ENCODE measurements at regions not wholly inside any gene's neighbourhood (a gene's known extent, or its start where the extent isn't known, plus 50 kb on each side); places are given as distances from the start of the nearest gene placed in this dataset.

GRCh38 chr3:83226751-83227150, 1465.3 kb upstream of the GBE1 start:
- Histone ChIP-seq H3K27ac (ENCODE audit: low read depth) (no peak overlapping the region), H3K9me2 (ENCODE audit: insufficient read depth) (no peaks in the 10 kb centered on the region), H3K27me3 (ENCODE audit: insufficient read depth) (no peaks in the 10 kb centered on the region), H3K79me2 (replicated peaks; ENCODE audit: insufficient read depth) (no peaks in the 10 kb centered on the region), H3F3A (replicated peaks; ENCODE audit: low read depth) (no peaks in the 10 kb centered on the region), H3K4me3 (no peak overlapping the region), H3K4me1 (ENCODE audit: insufficient read depth) (no peaks in the 10 kb centered on the region), H3K36me3 (ENCODE audit: insufficient read depth) (no peaks in the 10 kb centered on the region), H4K20me1 (replicated peaks; ENCODE audit: insufficient read depth) (no peaks in the 10 kb centered on the region), H3K4me2 (no peak overlapping the region), H2AFZ (no peak overlapping the region)
- H3K36me3 Mint-ChIP-seq (ENCODE audit: low read depth) = no peaks in the 10 kb centered on the region
- no peaks in the 10 kb centered on the region for H3K27me3 Mint-ChIP-seq (ENCODE audit: insufficient read depth, low read depth, poor library complexity)
- H3K9me3 Mint-ChIP-seq = no peaks in the 10 kb centered on the region
- TF ChIP-seq CTCF (conservative IDR thresholded peaks at IDR 0.05; ENCODE audit: low read depth in 2 of 2) (no peak), EZH2phosphoT487 (IDR thresholded peaks at IDR 0.05; ENCODE audit: unreplicated experiment) (no peak)
- no peak overlapping the region for H3K4me3 Mint-ChIP-seq
- ATAC-seq (no peak), DNase-seq (ENCODE audit: low spot score) (no peak)
- H3K4me1 Mint-ChIP-seq = peaks cover 6% of the 10 kb centered on the region; the same call in 2 of the 3 replicates
- no peak overlapping the region for H3K27ac Mint-ChIP-seq

GRCh38 chr3:83224101-83224868, 1462.8 kb upstream of the GBE1 start:
- H3K4me3 ChIP-seq = no peak overlapping the region
- Mint-ChIP-seq H3K4me3 (no peak overlapping the region), H3K4me1 (no peaks in the 10 kb centered on the region), H3K27me3 (ENCODE audit: insufficient read depth, low read depth, poor library complexity) (no peaks in the 10 kb centered on the region), H3K36me3 (ENCODE audit: low read depth) (no peaks in the 10 kb centered on the region), H3K27ac (no peak overlapping the region), H3K9me3 (no peaks in the 10 kb centered on the region)
- ATAC-seq (no peak), DNase-seq (ENCODE audit: low spot score) (no peak)
- no peaks in the 10 kb centered on the region for H3K27me3 ChIP-seq (ENCODE audit: insufficient read depth)
- no peaks in the 10 kb centered on the region for H3K9me2 ChIP-seq (ENCODE audit: insufficient read depth)
- H3K27ac ChIP-seq (ENCODE audit: low read depth) = no peak overlapping the region
- no peaks in the 10 kb centered on the region for H4K20me1 ChIP-seq (replicated peaks; ENCODE audit: insufficient read depth)
- no peak for TF ChIP-seq REST (IDR thresholded peaks at IDR 0.05; ENCODE audit: unreplicated experiment)
- no peak for TF ChIP-seq NANOG (IDR thresholded peaks at IDR 0.05; ENCODE audit: borderline replicate concordance)
- no peak for TF ChIP-seq JUNB (IDR thresholded peaks at IDR 0.05; ENCODE audit: unreplicated experiment)
- TF ChIP-seq STAT1 (IDR thresholded peaks at IDR 0.05; ENCODE audit: unreplicated experiment) = no peak
- no peak for TF ChIP-seq CTCF (conservative IDR thresholded peaks at IDR 0.05; ENCODE audit: low read depth in 2 of 2)
- TF ChIP-seq ZNF114 (CRISPR knock-in tag; IDR thresholded peaks at IDR 0.05) = no peak
- TF ChIP-seq EZH2phosphoT487 (IDR thresholded peaks at IDR 0.05; ENCODE audit: unreplicated experiment) = no peak
- TF ChIP-seq CREB1 (CRISPR knock-in tag; IDR thresholded peaks at IDR 0.05; ENCODE audit: low read depth) = no peak
- TF ChIP-seq ETS1 (IDR thresholded peaks at IDR 0.05) = no peak
- no peak for TF ChIP-seq POLR2AphosphoS5 (IDR thresholded peaks at IDR 0.05; ENCODE audit: low read depth)
- TF ChIP-seq EZH2 (IDR thresholded peaks at IDR 0.05; ENCODE audit: low read depth, unreplicated experiment) = no peak
- TF ChIP-seq ZNF331 (CRISPR knock-in tag; IDR thresholded peaks at IDR 0.05; ENCODE audit: low read depth) = no peak
- H3K4me1 ChIP-seq (ENCODE audit: insufficient read depth) = no peaks in the 10 kb centered on the region
- H3F3A ChIP-seq (replicated peaks; ENCODE audit: low read depth) = no peaks in the 10 kb centered on the region
- no peaks in the 10 kb centered on the region for H3K79me2 ChIP-seq (replicated peaks; ENCODE audit: insufficient read depth)
- no peaks in the 10 kb centered on the region for H3K36me3 ChIP-seq (ENCODE audit: insufficient read depth)
- no peak overlapping the region for H2AFZ ChIP-seq
- no peak overlapping the region for H3K4me2 ChIP-seq
